GM18517 (cell line): ENCODE measurements at regions not wholly inside any gene's neighbourhood (a gene's known extent, or its start where the extent isn't known, plus 50 kb on each side); places are given as distances from the start of the nearest gene placed in this dataset.

Experiments
- ATAC-seq: cut with Tn5 transposase; IDR thresholded peaks from one replicate; pipeline ENCODE4 v1.9.1; 2021; ENCODE audit warnings: mild to moderate bottlenecking, moderate library complexity; ENCODE audit not compliant: unreplicated experiment

DNA sequence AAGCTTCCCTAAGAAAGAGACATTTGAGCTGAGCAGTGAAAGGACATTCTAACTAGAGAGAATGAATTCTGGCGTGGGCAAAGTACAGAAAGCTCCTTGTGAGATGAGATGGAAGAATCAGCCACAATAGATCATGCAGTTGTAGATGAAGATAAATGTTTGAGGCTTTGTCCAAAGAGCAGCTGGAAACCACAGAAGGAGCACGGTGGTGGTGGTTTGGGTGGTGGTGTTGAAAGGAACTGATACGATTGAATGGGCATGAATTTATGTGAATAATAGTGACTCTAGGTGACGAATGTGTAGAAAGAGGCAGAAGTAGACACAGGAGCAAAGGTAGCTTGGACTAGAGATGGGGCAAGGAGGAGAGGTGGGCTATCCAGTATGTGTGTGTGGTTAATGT, 260.5 kb upstream of the TMTC1 start:
- ATAC-seq, result no peak

DNA sequence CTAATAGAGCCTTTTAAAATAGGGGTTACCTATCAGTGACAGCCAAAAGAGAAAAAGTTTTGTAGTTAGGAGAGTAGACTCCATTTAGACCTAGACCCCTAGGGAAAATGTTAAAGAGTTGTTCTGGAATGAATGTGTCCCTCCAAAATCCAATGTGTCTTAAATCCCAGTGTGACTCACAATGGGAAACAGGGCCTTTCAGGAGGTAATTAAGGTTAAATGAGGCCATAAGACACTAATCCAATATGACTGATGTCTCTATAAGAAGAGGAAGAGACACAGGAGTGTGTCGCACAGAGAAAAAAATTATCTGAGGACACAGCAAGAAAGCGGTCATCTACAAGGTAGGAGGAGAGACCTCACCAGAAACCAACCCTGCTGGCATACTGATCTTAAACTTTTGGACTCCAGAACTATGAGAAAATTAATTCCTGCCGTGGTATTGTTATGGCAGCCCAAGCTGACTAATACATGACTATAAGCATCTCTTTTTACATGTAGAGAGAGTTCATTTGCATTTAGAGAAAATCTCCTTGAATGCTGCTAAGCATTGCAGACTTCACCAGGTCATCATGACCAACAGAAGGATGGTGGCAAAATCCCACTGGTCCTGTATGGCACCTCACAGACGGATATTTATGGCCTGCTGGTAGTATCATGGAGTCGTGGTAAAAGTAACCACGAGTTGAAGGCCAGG, 259.6 kb upstream of the TMTC1 start:
- ATAC-seq, result no peak

DNA sequence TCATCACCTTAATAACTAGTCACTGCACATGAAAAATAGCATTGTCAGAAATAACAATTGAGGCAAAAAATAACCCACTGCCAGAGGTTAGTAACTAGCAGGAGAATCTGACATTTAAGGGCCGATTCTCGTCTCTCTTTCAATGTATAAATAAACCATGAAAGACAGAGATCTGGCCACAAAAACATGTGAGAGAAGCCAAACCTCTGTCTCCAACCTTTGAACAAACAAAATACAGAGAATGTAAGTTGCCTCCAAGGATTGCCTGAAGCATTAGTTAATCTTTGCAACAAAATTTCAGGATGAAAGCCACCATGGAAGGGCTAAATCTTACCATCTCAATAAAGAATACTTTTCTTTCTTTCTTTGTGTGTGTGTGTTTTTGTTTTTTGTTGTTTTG, 257.4 kb upstream of the TMTC1 start:
- no peak for ATAC-seq

DNA sequence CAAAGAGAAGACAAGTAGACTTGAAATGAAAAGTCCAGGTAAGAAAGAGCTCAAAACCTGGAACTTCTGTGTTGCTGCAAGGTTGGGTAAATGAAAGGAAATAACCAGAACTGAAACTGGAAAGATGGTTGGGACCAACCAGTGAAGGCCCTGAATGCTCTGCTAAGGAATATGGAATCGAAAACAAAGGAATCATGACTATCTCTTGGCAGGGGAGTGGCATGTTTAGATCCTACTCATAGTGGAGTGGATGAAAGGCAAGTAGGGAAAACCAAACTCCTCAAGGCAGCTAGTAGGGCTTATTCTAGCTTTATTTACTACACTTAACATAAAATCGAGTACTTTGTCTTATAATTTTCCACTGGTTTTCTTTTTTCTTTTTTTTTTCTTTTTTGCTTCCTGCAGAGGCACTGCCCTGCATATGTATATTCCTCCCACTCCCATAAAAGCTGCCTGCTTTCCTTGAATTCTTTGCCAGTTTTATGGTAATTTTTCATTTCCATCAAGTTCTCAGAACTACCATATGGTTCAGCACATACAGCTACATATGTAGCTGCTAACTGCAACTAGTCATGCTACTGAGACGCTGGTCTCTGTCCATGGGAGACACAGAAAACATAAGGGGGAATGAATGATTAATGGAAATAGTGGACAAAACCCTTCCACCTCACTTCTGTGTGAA, 247.1 kb upstream of the TMTC1 start:
- ATAC-seq, result no peak

DNA sequence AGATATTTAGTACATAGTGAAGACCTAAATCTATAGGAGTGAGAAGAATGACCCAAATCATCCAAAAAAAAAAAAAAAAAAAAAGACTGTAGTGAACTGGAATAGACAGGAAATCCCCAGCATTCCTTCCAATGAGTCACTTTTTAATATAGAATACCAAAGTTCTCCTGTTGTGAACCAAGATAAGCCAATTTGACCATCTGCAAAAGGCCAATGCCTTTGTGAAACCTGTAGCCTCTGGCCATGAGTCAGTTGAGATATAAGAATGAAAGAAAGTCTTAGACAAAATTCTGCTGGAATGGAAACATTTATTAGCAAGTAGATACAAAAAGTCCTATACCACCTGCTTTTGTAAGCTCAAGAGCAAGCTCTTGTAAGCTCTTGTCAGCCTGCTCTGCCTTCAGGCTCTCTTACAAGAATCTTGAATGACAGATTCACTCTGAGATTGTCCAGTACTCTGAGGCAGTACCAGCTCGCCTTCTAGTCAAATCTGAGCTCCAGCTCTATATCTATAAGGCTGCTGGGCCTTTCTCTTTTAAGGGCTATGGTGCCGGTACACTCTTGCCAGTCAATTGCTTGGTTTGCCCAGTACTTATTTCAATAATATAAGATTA, 243.0 kb upstream of the TMTC1 start:
- no peak for ATAC-seq

DNA sequence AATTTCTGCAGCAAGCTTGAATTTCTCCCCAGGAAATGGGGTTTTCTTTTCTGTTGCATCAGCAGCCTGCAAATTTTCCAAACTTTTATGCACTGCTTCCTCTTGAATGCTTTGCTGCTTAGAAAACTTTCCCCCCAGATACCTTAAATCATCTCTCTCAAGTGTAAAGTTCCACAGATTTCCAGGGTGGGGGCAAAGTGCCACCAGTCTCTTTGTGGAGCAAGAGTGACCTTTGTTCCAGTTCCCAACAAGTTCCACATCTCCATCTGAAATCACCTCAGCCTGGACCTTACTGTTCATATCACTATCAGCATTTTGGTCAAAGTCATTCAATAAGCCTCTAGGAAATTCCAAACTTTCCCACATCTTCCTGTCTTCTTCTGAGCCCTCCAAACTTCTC, 241.6 kb upstream of the TMTC1 start:
- no peak for ATAC-seq

DNA sequence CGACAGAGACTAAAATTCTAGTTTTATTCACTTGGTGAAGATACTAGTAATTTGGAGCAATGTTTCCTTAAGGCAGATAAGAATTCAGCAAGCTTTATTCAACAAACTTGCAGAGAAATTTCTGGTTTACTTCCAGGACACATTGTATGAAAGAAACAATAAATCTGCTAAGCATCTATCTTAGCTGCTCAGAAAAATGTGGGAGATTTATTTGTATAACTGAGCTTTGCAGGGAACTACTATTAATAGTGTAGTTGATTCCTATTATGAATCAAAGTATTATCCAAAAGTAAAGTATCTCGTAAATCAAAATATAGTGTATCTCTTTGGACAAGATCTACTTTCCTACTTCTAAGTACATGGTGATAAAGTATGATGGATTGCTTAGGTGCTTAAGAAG, 239.4 kb upstream of the TMTC1 start:
- ATAC-seq, result no peak

DNA sequence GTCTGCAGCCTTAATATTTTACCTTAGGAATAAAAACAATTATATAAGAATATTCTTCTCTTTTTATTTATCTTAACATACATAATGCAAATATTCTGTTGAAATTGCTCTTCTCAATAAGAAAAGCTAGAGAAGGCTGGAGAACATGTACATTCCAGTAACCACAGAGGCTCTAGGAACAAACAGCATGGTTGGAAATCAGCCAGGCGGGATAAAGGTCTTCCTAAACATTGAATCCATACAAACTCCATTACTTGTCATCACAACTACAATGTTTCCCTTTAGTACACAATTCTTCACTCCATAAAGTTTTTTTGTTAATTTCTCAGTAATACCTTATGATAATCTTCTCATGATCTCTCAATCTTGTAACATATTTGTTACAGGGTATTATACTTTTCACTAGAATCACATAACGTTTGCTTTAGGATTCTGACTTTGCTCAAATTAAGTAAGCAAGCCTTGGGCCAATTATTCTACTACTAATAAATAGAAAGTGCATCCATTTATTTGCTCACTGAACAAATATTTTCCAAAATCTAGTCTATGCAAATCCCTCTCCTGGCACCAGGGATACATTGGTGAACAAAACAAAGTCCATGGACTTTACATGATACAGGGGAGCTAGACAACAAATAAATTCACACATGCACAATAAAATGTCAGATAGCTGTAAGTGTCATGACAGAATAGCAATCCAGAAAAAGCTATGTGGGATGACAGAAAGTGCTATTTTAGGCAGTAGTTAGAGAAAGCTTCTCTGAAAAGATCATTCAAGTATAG, 237.5 kb upstream of the TMTC1 start:
- no peak for ATAC-seq

DNA sequence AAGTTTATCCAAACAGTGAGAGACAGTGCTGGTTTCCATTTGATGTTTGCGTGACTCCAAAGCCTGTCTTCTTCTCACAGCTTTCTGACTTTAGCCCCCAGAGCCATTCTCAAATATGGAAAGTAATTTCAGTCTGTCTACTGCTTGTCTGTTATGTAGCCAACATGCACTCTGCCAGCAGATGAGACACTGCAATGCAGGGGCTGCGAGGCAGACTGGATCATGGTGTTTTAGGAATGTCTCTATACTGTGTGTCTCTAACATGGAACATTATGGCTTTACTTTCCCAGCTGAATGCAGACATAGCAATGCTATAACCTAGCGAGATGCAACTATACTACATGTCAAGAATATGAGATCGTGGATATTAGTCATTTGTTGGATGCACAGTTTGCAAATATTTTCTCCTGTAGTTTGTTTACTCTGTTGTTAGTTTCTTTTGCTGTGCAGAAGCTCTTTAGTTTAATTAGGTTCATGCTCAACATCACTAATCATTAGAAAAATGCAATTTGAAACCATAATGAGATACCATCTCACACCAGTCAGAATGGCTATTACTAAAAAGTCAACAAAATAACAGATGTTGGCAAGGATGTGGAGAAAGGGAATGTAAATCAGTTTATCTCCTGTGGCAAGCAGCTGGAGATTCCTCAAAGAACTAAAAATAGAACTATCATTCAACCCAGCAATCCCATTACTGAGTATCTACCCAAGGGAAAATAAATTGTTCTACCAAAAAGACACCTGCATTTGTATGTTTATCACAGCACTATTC, 235.8 kb upstream of the TMTC1 start:
- ATAC-seq, result no peak

DNA sequence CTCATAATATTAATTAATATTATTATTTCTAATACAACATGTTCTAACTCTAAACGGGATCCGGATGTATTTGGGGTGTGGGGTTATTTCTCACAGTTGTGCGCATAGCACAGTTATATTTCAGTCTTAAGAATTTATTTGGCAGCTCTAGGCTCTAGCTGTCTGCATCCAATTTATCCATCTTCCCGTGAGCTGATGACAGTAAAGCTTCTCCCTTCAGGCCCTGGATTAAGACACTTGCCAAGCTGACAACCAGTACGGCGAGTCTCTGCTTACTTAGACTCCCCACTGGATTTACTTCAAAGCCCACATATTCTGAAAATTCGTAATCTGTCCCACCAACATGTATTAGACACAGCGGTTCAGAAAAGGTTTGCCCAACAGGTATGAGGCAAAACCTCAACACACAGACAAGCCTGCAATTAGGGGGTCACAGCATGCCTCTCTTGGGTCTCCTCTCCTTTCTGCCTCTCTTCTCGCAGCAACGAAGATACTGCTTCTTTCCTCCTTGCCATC, 232.9 kb upstream of the TMTC1 start:
- ATAC-seq, result no peak

DNA sequence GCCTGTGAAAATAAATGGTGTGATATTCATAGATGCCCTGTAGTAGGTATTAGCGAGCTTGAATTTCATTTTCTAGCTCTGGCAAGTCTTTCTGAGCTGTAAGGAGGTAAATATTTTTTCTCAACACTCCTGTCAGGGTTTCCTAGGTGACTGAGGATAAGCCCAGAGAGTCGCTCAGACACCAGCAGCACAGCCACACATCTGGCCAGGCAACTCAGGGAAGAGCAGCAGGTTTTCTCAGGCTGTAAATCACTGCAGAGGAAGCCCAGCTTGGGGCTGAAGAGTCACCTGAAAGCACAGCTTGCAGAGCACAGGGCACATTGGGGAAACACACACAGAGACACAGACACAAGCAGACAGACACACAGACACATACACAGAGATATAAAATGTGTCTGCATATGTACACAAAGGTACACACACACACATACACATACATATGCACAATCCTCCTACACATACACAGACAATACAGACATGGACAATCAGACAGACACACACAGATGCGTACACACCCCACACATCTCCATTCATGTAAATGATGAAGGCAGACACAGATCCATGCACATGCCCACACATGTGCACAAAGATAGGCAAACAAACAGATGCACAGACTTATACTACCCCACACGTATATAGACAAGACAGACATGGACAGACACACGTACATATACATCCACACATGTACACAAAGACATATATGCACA, 232.0 kb upstream of the TMTC1 start:
- no peak for ATAC-seq

DNA sequence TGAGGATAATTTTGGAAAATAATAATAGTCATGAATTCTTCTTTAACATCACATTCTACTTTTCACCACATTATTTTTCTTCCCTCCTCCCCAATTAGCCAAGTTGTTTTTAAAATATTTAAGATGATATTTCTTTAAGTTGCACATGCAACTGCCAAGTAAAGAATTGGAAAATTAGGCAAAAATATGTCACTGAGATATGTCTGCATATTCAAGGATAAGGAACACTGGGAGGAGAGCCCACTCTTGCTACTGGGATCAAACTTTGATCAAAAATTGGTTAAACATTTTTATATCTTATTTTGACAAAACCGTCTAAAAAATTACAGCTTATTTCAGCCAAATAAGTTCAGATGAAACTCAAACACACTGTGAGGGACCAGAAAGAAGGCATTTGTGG, 231.2 kb upstream of the TMTC1 start:
- no peak for ATAC-seq

DNA sequence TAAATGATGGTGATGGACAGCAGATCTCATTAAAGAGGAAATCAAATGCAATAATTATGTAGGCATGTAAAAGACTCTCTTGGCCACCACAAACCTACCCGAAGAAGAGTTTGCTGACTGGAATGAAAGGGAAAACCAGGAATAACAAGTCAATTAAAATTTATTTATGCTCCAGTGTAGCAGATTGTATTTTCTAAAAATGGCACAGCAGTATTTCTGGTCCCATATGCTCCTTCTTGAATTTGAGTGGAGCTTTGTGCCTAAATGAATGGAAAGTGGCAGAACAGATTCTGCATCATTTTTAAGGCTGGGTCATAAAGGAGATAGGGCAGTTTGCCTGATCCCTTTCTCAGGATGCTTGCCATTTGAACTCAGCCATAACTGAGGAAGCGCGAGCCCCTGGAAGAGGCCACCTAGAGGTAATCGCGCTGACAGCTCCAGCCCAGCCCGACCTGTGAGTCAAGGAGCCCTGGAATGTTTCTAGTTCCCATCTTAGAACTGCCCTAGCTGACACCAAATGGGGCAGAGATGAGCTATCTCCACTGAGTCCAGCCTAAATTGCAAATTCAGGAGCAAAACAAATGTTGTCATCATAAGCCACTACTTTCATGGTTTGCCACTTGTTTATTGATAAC, 229.2 kb upstream of the TMTC1 start:
- ATAC-seq, result no peak

DNA sequence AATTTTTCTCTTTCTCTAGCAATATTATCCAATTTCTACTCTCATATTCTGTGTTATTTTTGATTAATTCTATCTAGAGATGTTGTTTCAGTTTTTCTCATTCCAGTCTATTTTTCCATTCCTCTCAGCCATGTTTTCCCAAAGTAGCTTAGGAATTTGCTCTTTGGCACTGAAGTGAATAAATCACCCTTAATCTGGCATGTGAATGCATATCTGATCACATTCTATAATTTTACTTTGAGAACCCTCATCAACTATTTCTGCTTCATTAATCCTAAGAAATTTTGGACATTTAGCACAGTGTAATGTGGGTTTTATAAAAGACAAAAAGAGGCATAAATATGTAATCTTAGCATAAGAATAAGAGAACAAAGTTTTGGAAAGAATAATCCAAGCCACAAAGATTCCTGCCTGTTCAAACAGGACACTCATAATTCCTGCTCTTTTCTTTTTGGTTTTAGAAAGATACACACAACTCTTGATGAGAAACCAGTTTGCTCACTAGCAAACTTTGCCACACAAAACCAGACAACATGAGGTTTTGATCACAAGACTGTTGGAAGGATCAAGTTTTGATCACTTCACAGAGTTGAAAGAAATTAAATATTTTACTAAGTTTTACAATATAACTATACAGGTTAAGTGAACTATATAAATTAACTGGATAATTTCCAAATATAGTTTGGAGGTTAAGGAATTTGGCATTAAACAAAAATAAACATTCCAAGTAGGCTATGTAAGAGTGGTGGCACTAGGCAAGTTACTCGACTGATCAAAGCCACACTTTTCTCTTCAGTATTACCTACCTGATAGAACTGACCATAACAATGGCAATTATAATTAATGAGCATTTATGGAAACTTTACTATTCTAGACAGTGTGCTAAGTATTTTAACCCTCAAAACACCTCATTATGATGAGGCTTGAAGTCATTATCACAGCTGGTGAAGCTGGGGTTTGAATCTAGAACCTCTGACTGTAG, 226.6 kb upstream of the TMTC1 start:
- ATAC-seq, result no peak

DNA sequence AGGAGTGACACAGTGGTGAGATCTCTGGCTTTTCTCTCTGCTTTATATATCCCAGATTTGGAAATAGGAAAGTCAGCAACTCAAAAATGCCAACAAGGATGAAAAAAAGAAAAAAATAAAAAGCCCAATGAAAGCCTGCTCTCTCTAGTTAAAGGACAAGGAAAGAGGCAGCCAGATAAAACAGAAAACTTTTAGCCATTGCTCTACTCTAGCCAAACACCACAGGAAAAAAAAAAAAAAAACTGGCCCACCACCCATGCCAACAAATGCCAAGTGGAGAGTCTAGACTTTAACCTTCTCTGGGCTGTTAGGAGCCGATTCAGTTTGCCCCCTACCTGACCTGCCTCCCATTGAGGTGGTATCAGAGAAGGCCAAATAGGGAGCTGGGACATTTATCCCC, 222.3 kb upstream of the TMTC1 start:
- no peak for ATAC-seq

DNA sequence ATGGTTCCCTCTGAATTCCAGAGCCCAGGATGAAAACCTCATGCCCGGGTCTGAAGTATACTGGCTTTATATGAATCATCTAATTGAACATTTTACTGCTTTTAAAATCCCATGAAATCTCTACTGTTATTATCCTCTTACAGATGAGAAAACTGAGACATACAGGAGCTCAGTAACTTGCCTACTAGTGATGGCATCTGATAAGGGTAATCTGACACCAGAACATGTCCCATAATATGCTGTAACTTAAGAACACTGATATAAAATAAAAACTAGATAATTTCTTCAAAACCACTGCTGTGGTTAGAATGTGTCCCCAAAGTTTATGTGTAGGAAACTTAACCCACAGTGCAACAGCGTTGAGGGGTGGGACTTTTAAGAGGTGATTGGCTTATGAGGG, 219.6 kb upstream of the TMTC1 start:
- no peak for ATAC-seq

DNA sequence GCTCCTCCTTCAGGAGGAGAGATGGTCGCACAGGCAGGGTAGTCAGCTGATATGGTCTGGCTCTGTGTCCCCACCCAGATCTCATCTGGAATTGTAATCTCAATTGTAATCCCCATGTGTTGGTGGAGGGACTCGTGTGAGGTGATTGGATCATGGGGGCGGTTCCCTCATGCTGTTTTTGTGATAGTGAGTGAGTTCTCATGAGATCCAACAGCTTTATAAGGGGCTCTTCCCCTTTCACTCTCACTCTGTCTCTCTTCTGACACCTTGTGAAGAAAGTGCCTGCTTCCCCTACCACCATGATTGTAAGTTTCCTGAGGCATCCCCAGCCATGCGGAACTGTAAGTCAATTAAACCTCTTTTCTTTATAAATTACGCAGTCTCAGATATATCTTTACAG, 218.9 kb upstream of the TMTC1 start:
- no peak for ATAC-seq

DNA sequence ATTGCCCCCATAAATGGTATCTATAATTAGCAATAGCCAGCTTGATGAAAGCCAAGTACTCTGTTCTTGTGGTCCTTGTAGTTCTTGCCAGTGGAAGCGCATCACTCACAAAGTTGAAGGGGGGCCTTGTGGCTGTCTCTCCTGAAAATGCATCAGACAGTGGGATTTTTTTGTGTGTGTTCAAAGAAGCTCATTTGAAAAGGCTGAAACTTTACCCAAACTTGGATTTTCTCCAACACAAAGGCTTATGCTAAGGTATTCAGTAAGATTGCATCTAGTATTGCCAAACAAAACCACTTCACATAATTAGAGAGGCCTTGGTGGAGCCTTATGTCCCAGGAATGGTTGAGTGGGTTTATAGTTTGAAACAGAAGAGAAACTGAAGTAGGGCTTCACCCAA, 216.7 kb upstream of the TMTC1 start:
- no peak for ATAC-seq
